ENCODE measurements at regions not wholly inside any gene's neighbourhood (a gene's known extent, or its start where the extent isn't known, plus 50 kb on each side); places are given as distances from the start of the nearest gene placed in this dataset.

GRCh38 chr18:22871809-22872525 lies 61.2 kb upstream of the RBBP8 start:
- H3K27ac Mint-ChIP-seq: no peak overlapping the region
- WGBS (ENCODE audit: insufficient coverage): 89% methylated on average over 1 of the region's 1 CpG

GRCh38 chr18:22872900-22873537 lies 60.1 kb upstream of the RBBP8 start:
- no peaks in the 10 kb centered on the region for H3K36me3 ChIP-seq (ENCODE audit: control insufficient read depth in 2 of 2, extremely low read depth in 1 of 2, insufficient read depth in 1 of 2, low read length in 1 of 2)
- ATAC-seq (replicated peaks in 1 of 4) (no peak), DNase-seq (no peak)
- H3K27ac ChIP-seq (ENCODE audit: low read length): no peak overlapping the region
- H3K9me3 ChIP-seq: no peaks in the 10 kb centered on the region
- H3K27ac Mint-ChIP-seq: peak overlapping the region in 1 of 2 donors; percentile 12
- H3K27me3 ChIP-seq (replicated peaks in 1 of 2; ENCODE audit: control insufficient read depth in 2 of 2, extremely low read depth in 1 of 2, insufficient read depth in 2 of 2, low read length in 1 of 2): peaks cover 0 to 3% of the 10 kb centered on the region in 2 experiments
- H3K4me3 ChIP-seq (ENCODE audit: control insufficient read depth in 1 of 2, extremely low read depth in 1 of 2, low read length in 1 of 2): no peak overlapping the region
- H3K9me3 Mint-ChIP-seq: no peaks in the 10 kb centered on the region
- ChIA-PET CTCF (interaction anchor here in 1 of 2 donors (0.8 kb wide), 1 partner anchor 71 kb away, joined by 3 read pairs; no protein-coding TSS in a partner anchor), POLR2A (no interaction called here)
- no peaks in the 10 kb centered on the region for H3K36me3 Mint-ChIP-seq
- H3K27me3 Mint-ChIP-seq: peaks cover 3 to 6% of the 10 kb centered on the region in 2 donors
- peak overlapping the region in 2 of 3 donors; percentile 14 to 40 for H3K4me3 Mint-ChIP-seq
- peaks cover 7 to 12% (median 10%) of the 10 kb centered on the region in 3 donors for H3K4me1 Mint-ChIP-seq
- no peaks in the 10 kb centered on the region for H3K4me1 ChIP-seq (ENCODE audit: control insufficient read depth in 1 of 2, extremely low read depth in 1 of 2, insufficient read depth in 2 of 2, low read length in 2 of 2)
- no CpG with 5 or more reads among the region's 8 CpGs for WGBS (ENCODE audit: insufficient coverage)

More at GRCh38 chr18:22871809-22872525, 61.2 kb upstream of the RBBP8 start:
- H3K27ac ChIP-seq (ENCODE audit: low read length): no peak overlapping the region
- peaks cover 0 to 3% of the 10 kb centered on the region in 2 experiments for H3K27me3 ChIP-seq (replicated peaks in 1 of 2; ENCODE audit: control insufficient read depth in 2 of 2, extremely low read depth in 1 of 2, insufficient read depth in 2 of 2, low read length in 1 of 2)
- no peak for ATAC-seq (replicated peaks in 1 of 4)
- Mint-ChIP-seq H3K4me1 (peaks cover 7 to 12% (median 10%) of the 10 kb centered on the region in 3 donors), H3K9me3 (no peaks in the 10 kb centered on the region), H3K27me3 (peaks cover 8 to 11% of the 10 kb centered on the region in 2 donors), H3K4me3 (peak overlapping the region in 1 of 3 donors; percentile 40), H3K36me3 (no peaks in the 10 kb centered on the region)
- ChIA-PET POLR2A (no interaction called here), CTCF (interaction anchor here in 1 of 2 donors (0.5 kb wide), 1 partner anchor 1030 kb away, joined by 4 read pairs; no protein-coding TSS in a partner anchor)
- no peaks in the 10 kb centered on the region for H3K36me3 ChIP-seq (ENCODE audit: control insufficient read depth in 2 of 2, extremely low read depth in 1 of 2, insufficient read depth in 1 of 2, low read length in 1 of 2)
- H3K9me3 ChIP-seq: no peaks in the 10 kb centered on the region
- DNase-seq: no peak
- no peak overlapping the region for H3K4me3 ChIP-seq (ENCODE audit: control insufficient read depth in 1 of 2, extremely low read depth in 1 of 2, low read length in 1 of 2)
- no peaks in the 10 kb centered on the region for H3K4me1 ChIP-seq (ENCODE audit: control insufficient read depth in 1 of 2, extremely low read depth in 1 of 2, insufficient read depth in 2 of 2, low read length in 2 of 2)

- H3K9me3 Mint-ChIP-seq: no peaks in the 10 kb centered on the region
- 86% methylated on average over 1 of the region's 3 CpGs for WGBS (ENCODE audit: insufficient coverage)
- Histone ChIP-seq H3K4me3 (ENCODE audit: control insufficient read depth in 1 of 2, extremely low read depth in 1 of 2, low read length in 1 of 2) (no peak overlapping the region), H3K4me1 (ENCODE audit: control insufficient read depth in 1 of 2, extremely low read depth in 1 of 2, insufficient read depth in 2 of 2, low read length in 2 of 2) (no peaks in the 10 kb centered on the region), H3K36me3 (ENCODE audit: control insufficient read depth in 2 of 2, extremely low read depth in 1 of 2, insufficient read depth in 1 of 2, low read length in 1 of 2) (no peaks in the 10 kb centered on the region), H3K27ac (ENCODE audit: low read length) (no peak overlapping the region), H3K9me3 (no peaks in the 10 kb centered on the region), H3K27me3 (replicated peaks in 1 of 2; ENCODE audit: control insufficient read depth in 2 of 2, extremely low read depth in 1 of 2, insufficient read depth in 2 of 2, low read length in 1 of 2) (no peaks in the 10 kb centered on the region)
- ATAC-seq (replicated peaks in 1 of 4): no peak
- POLR2A ChIA-PET: interaction anchor here in 1 of 2 donors (0.6 kb wide), 1 partner anchor 46 kb away, joined by 4 read pairs; no protein-coding TSS in a partner anchor
- peaks cover 0 to 6% of the 10 kb centered on the region in 2 donors for H3K27me3 Mint-ChIP-seq
- no peak for DNase-seq
- H3K4me3 Mint-ChIP-seq: no peak overlapping the region
- no peak overlapping the region for H3K27ac Mint-ChIP-seq
- no peaks in the 10 kb centered on the region for H3K36me3 Mint-ChIP-seq
- no peaks in the 10 kb centered on the region for H3K4me1 Mint-ChIP-seq
- CTCF ChIA-PET: no interaction called here
Measured at GRCh38 chr18:22879293-22879692, 53.8 kb upstream of the RBBP8 start.

DNA sequence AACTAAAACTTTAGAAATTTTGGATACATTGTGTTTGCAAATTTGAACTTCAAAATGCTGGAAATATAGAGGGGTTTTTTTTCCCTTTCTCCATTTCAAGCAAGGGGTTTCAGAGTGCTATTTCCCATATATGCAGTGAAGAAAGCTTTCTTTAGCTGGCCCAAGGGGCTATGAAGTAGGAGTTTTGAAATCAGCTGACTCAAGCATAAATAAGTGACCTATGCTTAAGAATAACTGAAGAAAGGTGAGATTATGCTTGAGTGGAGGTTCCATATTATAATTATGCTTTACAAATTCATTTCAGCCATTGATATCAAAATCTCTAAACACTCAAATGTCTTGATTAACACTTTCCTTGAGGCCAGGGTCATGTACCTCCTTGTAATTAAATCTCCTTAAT lies 51.0 kb upstream of the RBBP8 start:
- H3K27ac Mint-ChIP-seq: no peak overlapping the region
- peaks cover 13 to 21% of the 10 kb centered on the region in 2 donors for H3K27me3 Mint-ChIP-seq
- H3K4me1 Mint-ChIP-seq: no peaks in the 10 kb centered on the region
- H3K27me3 ChIP-seq (replicated peaks in 1 of 2; ENCODE audit: control insufficient read depth in 2 of 2, extremely low read depth in 1 of 2, insufficient read depth in 2 of 2, low read length in 1 of 2): peaks cover 0 to 5% of the 10 kb centered on the region in 2 experiments
- DNase-seq (no peak), ATAC-seq (replicated peaks in 1 of 4) (no peak)
- ChIA-PET POLR2A (no interaction called here), CTCF (interaction anchor here in 1 of 2 donors (0.6 kb wide), 1 partner anchor 525 kb away, joined by 3 read pairs; no protein-coding TSS in a partner anchor)
- H3K4me3 Mint-ChIP-seq: no peak overlapping the region
- H3K9me3 ChIP-seq: no peaks in the 10 kb centered on the region
- H3K36me3 ChIP-seq (ENCODE audit: control insufficient read depth in 2 of 2, extremely low read depth in 1 of 2, insufficient read depth in 1 of 2, low read length in 1 of 2): no peaks in the 10 kb centered on the region
- H3K36me3 Mint-ChIP-seq: no peaks in the 10 kb centered on the region
- no peaks in the 10 kb centered on the region for H3K9me3 Mint-ChIP-seq
- H3K27ac ChIP-seq (ENCODE audit: low read length): no peak overlapping the region
- H3K4me3 ChIP-seq (ENCODE audit: control insufficient read depth in 1 of 2, extremely low read depth in 1 of 2, low read length in 1 of 2): no peak overlapping the region
- H3K4me1 ChIP-seq (ENCODE audit: control insufficient read depth in 1 of 2, extremely low read depth in 1 of 2, insufficient read depth in 2 of 2, low read length in 2 of 2): no peaks in the 10 kb centered on the region

DNA sequence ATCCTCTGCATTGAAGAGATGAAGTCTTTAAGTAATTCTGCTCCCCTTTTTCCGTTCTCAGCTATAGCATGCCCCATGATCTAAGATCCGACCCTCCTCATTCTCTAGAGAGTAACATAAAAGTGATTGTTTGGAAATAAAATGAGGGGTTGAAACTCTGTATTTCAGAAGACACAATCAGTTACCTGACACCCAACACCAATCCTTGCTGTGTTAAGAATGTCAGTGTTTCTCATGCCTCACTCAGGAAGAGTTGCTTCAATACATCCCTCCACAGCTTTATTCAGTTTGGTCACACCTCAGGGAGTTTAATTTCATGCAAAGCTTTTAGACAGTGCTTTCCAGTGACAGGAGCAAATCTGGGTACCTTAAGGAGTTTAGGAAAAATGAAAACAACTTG lies 49.9 kb upstream of the RBBP8 start:
- H3K36me3 Mint-ChIP-seq: no peaks in the 10 kb centered on the region
- DNase-seq (no peak), ATAC-seq (replicated peaks in 1 of 4) (no peak)
- H3K9me3 Mint-ChIP-seq: no peaks in the 10 kb centered on the region
- POLR2A ChIA-PET: no interaction called here
- H3K9me3 ChIP-seq: no peaks in the 10 kb centered on the region
- H3K27ac ChIP-seq (ENCODE audit: low read length): no peak overlapping the region
- H3K27me3 Mint-ChIP-seq: peaks cover 13 to 21% of the 10 kb centered on the region in 2 donors
- H3K4me1 Mint-ChIP-seq: no peaks in the 10 kb centered on the region
- no peaks in the 10 kb centered on the region for H3K36me3 ChIP-seq (ENCODE audit: control insufficient read depth in 2 of 2, extremely low read depth in 1 of 2, insufficient read depth in 1 of 2, low read length in 1 of 2)
- no peak overlapping the region for H3K4me3 ChIP-seq (ENCODE audit: control insufficient read depth in 1 of 2, extremely low read depth in 1 of 2, low read length in 1 of 2)
- no peak overlapping the region for H3K27ac Mint-ChIP-seq
- CTCF ChIA-PET: no interaction called here
- no CpG with 5 or more reads among the region's 2 CpGs for WGBS (ENCODE audit: insufficient coverage)
- no peaks in the 10 kb centered on the region for H3K4me1 ChIP-seq (ENCODE audit: control insufficient read depth in 1 of 2, extremely low read depth in 1 of 2, insufficient read depth in 2 of 2, low read length in 2 of 2)
- H3K27me3 ChIP-seq (replicated peaks in 1 of 2; ENCODE audit: control insufficient read depth in 2 of 2, extremely low read depth in 1 of 2, insufficient read depth in 2 of 2, low read length in 1 of 2): peaks cover 0 to 5% of the 10 kb centered on the region in 2 experiments
- H3K4me3 Mint-ChIP-seq: no peak overlapping the region
